ENCODE measurements at regions not wholly inside any gene's neighbourhood (a gene's known extent, or its start where the extent isn't known, plus 50 kb on each side); places are given as distances from the start of the nearest gene placed in this dataset.

- TF ChIP-seq IRF1 (CRISPR knock-in tag; IDR thresholded peaks at IDR 0.05) (no peak), ZNF138 (CRISPR knock-in tag; conservative IDR thresholded peaks at IDR 0.05) (no peak), ZNF219 (CRISPR knock-in tag; IDR thresholded peaks at IDR 0.05; ENCODE audit: borderline replicate concordance) (no peak), GTF2I (CRISPR knock-in tag; conservative IDR thresholded peaks at IDR 0.05) (no peak), ZMAT4 (CRISPR knock-in tag; IDR thresholded peaks at IDR 0.05) (no peak), TP53 (CRISPR knock-in tag; IDR thresholded peaks at IDR 0.05) (no peak), GRHL2 (CRISPR knock-in tag; IDR thresholded peaks at IDR 0.05; ENCODE audit: insufficient replicate concordance, severe bottlenecking) (no peak), MAX (CRISPR knock-in tag; IDR thresholded peaks at IDR 0.05) (no peak), TEAD4 (CRISPR knock-in tag; IDR thresholded peaks at IDR 0.05) (no peak), ARID4B (CRISPR knock-in tag; IDR thresholded peaks at IDR 0.05; ENCODE audit: borderline replicate concordance) (no peak)
These were observed 585.5 kb downstream of the AJAP1 start (continued) for GRCh38 chr1:5239911-5240310.

GRCh38 chr1:5238351-5239130 lies 584.1 kb downstream of the AJAP1 start:
- Mint-ChIP-seq H3K4me3 (no peak overlapping the region), H3K9me3 (peaks cover 86% of the 10 kb centered on the region), H3K36me3 (peaks cover 73% of the 10 kb centered on the region), H3K27me3 (ENCODE audit: low read depth) (peaks cover 27% of the 10 kb centered on the region), H3K27ac (no peak overlapping the region), H3K4me1 (no peaks in the 10 kb centered on the region)
- DNase-seq (ENCODE audit: low spot score): no peak
- POLR2A ChIA-PET: no interaction called here
- ATAC-seq: no peak
- CTCF ChIA-PET: no interaction called here
- TF ChIP-seq AR (CRISPR knock-in tag; IDR thresholded peaks at IDR 0.05) (no peak), SMAD4 (CRISPR knock-in tag; IDR thresholded peaks at IDR 0.05) (no peak), IRF2 (CRISPR knock-in tag; IDR thresholded peaks at IDR 0.05; ENCODE audit: borderline replicate concordance, low read depth) (no peak), IRF1 (CRISPR knock-in tag; IDR thresholded peaks at IDR 0.05) (no peak), PREB (CRISPR knock-in tag; IDR thresholded peaks at IDR 0.05; ENCODE audit: borderline replicate concordance) (no peak), ERG (CRISPR knock-in tag; IDR thresholded peaks at IDR 0.05) (no peak), RELA (CRISPR knock-in tag; IDR thresholded peaks at IDR 0.05; ENCODE audit: borderline replicate concordance) (no peak), ZNF396 (CRISPR knock-in tag; IDR thresholded peaks at IDR 0.05; ENCODE audit: borderline replicate concordance) (no peak), HMGXB4 (CRISPR knock-in tag; IDR thresholded peaks at IDR 0.05) (no peak), ZNF121 (CRISPR knock-in tag; IDR thresholded peaks at IDR 0.05) (no peak), KAT7 (CRISPR knock-in tag; IDR thresholded peaks at IDR 0.05; ENCODE audit: borderline replicate concordance) (no peak), SP1 (CRISPR knock-in tag; conservative IDR thresholded peaks at IDR 0.05) (no peak)

Measured in WTC11 (cell line).